ENCODE measurements at regions not wholly inside any gene's neighbourhood (a gene's known extent, or its start where the extent isn't known, plus 50 kb on each side); places are given as distances from the start of the nearest gene placed in this dataset.

DNA sequence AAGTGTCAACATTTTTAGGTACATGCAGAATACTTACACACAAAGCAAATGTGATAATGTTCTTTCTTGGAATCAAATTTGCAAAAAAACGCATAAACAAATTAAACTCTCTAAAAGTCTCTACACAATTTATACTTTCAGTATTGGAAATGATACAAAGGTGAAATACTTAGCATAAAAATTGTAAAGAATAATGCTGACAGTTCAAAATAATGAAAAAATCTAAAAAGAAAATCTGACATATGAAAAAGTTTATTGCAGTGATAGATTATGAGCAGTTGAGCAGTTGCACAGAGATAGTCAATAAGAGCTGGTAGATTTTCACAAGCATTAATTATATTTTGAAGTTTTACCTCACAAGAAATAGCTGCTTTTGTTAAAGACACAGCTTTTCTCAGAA, 1176.4 kb upstream of the EYS start:
- TF ChIP-seq, protein P1, sequence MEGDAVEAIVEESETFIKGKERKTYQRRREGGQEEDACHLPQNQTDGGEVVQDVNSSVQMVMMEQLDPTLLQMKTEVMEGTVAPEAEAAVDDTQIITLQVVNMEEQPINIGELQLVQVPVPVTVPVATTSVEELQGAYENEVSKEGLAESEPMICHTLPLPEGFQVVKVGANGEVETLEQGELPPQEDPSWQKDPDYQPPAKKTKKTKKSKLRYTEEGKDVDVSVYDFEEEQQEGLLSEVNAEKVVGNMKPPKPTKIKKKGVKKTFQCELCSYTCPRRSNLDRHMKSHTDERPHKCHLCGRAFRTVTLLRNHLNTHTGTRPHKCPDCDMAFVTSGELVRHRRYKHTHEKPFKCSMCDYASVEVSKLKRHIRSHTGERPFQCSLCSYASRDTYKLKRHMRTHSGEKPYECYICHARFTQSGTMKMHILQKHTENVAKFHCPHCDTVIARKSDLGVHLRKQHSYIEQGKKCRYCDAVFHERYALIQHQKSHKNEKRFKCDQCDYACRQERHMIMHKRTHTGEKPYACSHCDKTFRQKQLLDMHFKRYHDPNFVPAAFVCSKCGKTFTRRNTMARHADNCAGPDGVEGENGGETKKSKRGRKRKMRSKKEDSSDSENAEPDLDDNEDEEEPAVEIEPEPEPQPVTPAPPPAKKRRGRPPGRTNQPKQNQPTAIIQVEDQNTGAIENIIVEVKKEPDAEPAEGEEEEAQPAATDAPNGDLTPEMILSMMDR (IDR thresholded peaks at IDR 0.05), result no peak
- intact Hi-C loops (cut with micrococcal nuclease), result no loop called here
- H3K27me3 Mint-ChIP-seq, result no peaks in the 10 kb centered on the region
- ChIA-PET CTCF (no interaction called here), POLR2A (no interaction called here)
- no peak overlapping the region for H3K4me3 Mint-ChIP-seq
- ATAC-seq (ENCODE audit: low read depth) (no peak), DNase-seq (no peak)
- H3K27ac Mint-ChIP-seq, result no peak overlapping the region
- H3K9me3 Mint-ChIP-seq, result peaks cover 6% of the 10 kb centered on the region
- H3K36me3 Mint-ChIP-seq (ENCODE audit: low read depth), result no peaks in the 10 kb centered on the region
- H3K4me1 Mint-ChIP-seq, result no peaks in the 10 kb centered on the region

DNA sequence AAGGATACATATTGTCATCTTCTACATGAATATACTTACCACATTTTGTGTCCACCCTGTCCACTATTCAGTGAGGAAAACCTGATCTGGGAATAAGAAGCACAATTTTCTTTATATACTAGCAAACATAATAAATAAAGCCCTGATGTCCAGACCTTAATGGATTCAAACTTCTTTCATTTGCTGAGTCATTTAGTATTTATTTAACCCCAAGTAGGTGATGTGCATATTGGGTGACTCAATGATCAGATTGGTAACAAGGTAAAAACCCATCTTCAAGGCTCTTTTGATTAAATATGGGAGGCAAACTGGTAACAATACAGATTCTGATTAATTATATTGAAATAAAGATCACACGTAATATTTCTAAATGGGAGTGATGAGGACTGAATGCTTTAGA, 1159.8 kb upstream of the EYS start:
- TF ChIP-seq, protein P1 (IDR thresholded peaks at IDR 0.05), result no peak
- ChIA-PET POLR2A (no interaction called here), CTCF (no interaction called here)
- Mint-ChIP-seq H3K4me3 (no peak overlapping the region), H3K27me3 (no peaks in the 10 kb centered on the region), H3K36me3 (ENCODE audit: low read depth) (no peaks in the 10 kb centered on the region), H3K27ac (no peak overlapping the region), H3K9me3 (peaks cover 16% of the 10 kb centered on the region), H3K4me1 (no peaks in the 10 kb centered on the region)
- intact Hi-C loops (cut with micrococcal nuclease), result no loop called here
- ATAC-seq (ENCODE audit: low read depth) (no peak), DNase-seq (no peak)

DNA sequence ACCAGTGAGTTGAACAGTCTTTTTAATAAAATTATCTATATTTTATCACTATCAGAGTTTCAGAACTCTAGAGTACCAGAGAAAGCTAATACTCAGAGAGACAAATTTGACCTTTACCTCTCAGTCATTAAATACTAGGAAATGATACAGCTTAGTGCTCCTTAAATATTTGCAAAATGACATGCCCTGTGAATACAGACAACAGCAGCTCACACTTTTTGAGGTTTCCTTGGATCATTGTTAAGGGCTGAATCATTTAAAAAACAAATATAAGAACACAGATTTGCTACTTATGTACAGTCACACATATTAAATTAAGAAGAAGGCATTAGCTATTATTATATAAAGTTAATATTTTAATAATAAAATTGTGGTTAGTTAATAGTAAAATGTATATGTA, 1158.7 kb upstream of the EYS start:
- Mint-ChIP-seq H3K4me1 (no peaks in the 10 kb centered on the region), H3K27ac (no peak overlapping the region), H3K36me3 (ENCODE audit: low read depth) (no peaks in the 10 kb centered on the region), H3K27me3 (no peaks in the 10 kb centered on the region), H3K4me3 (no peak overlapping the region), H3K9me3 (peaks cover 15% of the 10 kb centered on the region)
- TF ChIP-seq, protein P1 (IDR thresholded peaks at IDR 0.05), result no peak
- no peak for ATAC-seq (ENCODE audit: low read depth)
- CTCF ChIA-PET, result no interaction called here
- POLR2A ChIA-PET, result no interaction called here
- intact Hi-C loops (cut with micrococcal nuclease), result no loop called here
- DNase-seq, result no peak

DNA sequence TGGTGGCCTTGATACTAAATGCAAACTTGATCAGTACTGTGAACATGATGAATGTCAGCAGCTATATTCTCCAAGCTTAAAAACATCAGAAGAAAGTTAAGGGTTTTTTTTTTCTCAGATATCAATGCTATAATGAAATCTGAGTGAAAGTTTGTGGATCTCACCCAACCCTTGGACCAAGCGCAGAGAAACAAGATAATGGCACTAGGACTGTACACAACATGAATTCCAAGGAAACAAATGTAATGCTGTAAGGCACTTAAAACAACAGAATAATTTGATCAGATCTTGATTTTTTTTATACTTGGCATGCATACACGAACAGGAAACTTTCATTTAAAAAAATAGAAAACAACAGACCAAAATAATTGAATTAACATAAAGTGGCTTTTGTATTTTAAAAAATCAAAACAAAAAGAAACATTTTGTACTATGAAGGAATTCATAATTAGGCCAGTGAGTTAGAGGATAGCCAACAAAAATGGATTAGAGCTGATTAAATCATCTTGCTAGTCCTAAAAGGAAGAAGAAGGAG, 1154.0 kb upstream of the EYS start:
- POLR2A ChIA-PET, result no interaction called here
- Mint-ChIP-seq H3K4me3 (no peak overlapping the region), H3K4me1 (no peaks in the 10 kb centered on the region), H3K9me3 (peaks cover 6% of the 10 kb centered on the region), H3K27ac (no peak overlapping the region), H3K27me3 (no peaks in the 10 kb centered on the region), H3K36me3 (ENCODE audit: low read depth) (no peaks in the 10 kb centered on the region)
- CTCF ChIA-PET, result no interaction called here
- intact Hi-C loops (cut with micrococcal nuclease), result no loop called here
- DNase-seq, result no peak
- ATAC-seq (ENCODE audit: low read depth), result no peak
- TF ChIP-seq, protein P1 (IDR thresholded peaks at IDR 0.05), result no peak

DNA sequence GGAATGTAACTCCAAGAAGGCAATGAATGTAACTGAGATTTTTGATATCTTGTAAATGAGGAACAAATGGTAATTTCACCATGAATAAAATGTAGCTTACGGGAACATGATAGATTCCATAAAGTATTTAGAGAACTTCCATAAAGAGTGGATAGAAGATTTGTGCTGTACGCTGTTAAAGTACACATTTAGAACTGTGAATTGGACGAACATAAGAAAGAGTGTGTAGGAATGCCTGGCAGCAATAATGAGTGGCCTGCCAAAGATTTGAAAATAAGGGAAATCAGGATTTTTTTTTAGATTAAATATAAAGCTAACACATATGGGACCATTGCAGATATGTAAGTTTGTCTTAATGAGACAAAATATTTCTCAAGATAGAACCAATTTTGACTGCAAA, 1153.3 kb upstream of the EYS start:
- TF ChIP-seq, protein P1 (IDR thresholded peaks at IDR 0.05), result no peak
- Mint-ChIP-seq H3K4me1 (no peaks in the 10 kb centered on the region), H3K36me3 (ENCODE audit: low read depth) (no peaks in the 10 kb centered on the region), H3K9me3 (peaks cover 6% of the 10 kb centered on the region), H3K27me3 (no peaks in the 10 kb centered on the region), H3K27ac (no peak overlapping the region), H3K4me3 (no peak overlapping the region)
- intact Hi-C loops (cut with micrococcal nuclease), result no loop called here
- ATAC-seq (ENCODE audit: low read depth), result no peak
- no peak for DNase-seq
- ChIA-PET CTCF (no interaction called here), POLR2A (no interaction called here)

All from activated B cell treated with CpG ODN at 0.5 μM for 24 hours (primary cell).